PC-3 (cell line): ENCODE measurements at regions not wholly inside any gene's neighbourhood (a gene's known extent, or its start where the extent isn't known, plus 50 kb on each side); places are given as distances from the start of the nearest gene placed in this dataset.

Source experiments
- ATAC-seq: fragments of 200-7000 bp; cut with Tn5 transposase; 2 replicates; pipeline ENCODE4 v1.9.1; 2020; ENCODE audit warnings: mild to moderate bottlenecking, moderate library complexity
- BruUV-seq: library from RNA; stranded (reverse); fragments of 400-500 nt; replicated peaks from 2 replicates; lab custom pipeline; 2021; lab: Mats Ljungman, UMichigan
- CTCF ChIA-PET: fragments of 300-600 bp; sonication (Branson Sonifier 250); formaldehyde crosslinking; loops from one replicate; lab custom pipeline; 2022; ENCODE audit warnings: antibody characterized with exemption; lab: Charles Lee
- POLR2A ChIA-PET: fragments of 300-600 bp; sonication (Branson Sonifier 250); formaldehyde crosslinking; loops from one replicate; lab custom pipeline; 2022; ENCODE audit warnings: antibody characterized with exemption; ENCODE audit not compliant: unreplicated experiment; lab: Charles Lee
- DNase-seq: peaks from one replicate; pipeline ENCODE4 v3.0.0-alpha.2; 2015
- H2AFZ ChIP-seq: fragments of 300-600 bp; sonication (generic); 2 replicates; pipeline ENCODE4 v1.6.0; 2016; ENCODE audit warnings: antibody characterized with exemption, low read length
- H3F3A ChIP-seq: fragments of 300-600 bp; sonication (generic); one replicate; pipeline ENCODE4 v1.6.0; 2017; ENCODE audit warnings: antibody characterized with exemption, low read length, control low read depth, mild to moderate bottlenecking; ENCODE audit not compliant: unreplicated experiment
- H3K27ac ChIP-seq: fragments of 300-600 bp; sonication (generic); 2 replicates; pipeline ENCODE4 v1.5.1; 2016; ENCODE audit warnings: mild to moderate bottlenecking, low read length
- H3K27me3 ChIP-seq: fragments of 300-600 bp; sonication (generic); 2 replicates; pipeline ENCODE4 v1.6.1; 2016; ENCODE audit warnings: low read length, mixed read lengths
- H3K36me3 ChIP-seq: fragments of 300-600 bp; sonication (generic); 2 replicates; pipeline ENCODE4 v1.6.1; 2016; ENCODE audit warnings: low read depth, mixed run types, low read length, mixed read lengths
- H3K4me1 ChIP-seq: fragments of 300-600 bp; sonication (generic); 2 replicates; pipeline ENCODE4 v1.5.1; 2016; ENCODE audit warnings: low read length; ENCODE audit not compliant: insufficient read depth
- H3K4me2 ChIP-seq: fragments of 300-600 bp; sonication (generic); 2 replicates; pipeline ENCODE4 v1.6.0; 2016; ENCODE audit warnings: low read length
- H3K4me3 ChIP-seq: fragments of 300-600 bp; sonication (generic); 2 replicates; pipeline ENCODE4 v1.5.1; 2016; ENCODE audit warnings: mild to moderate bottlenecking, low read length, mixed read lengths
- H3K79me2 ChIP-seq: fragments of 300-600 bp; sonication (generic); 2 replicates; pipeline ENCODE4 v1.6.1; 2017; ENCODE audit warnings: low read length, mixed read lengths
- H3K9ac ChIP-seq: fragments of 300-600 bp; sonication (generic); 2 replicates; pipeline ENCODE4 v1.6.0; 2016; ENCODE audit warnings: mild to moderate bottlenecking, low read length
- H3K9me2 ChIP-seq: fragments of 300-600 bp; sonication (generic); replicated peaks from 2 replicates; pipeline ENCODE4 v1.6.1; 2016; ENCODE audit warnings: mixed run types, low read length, mixed read lengths
- H3K9me3 ChIP-seq: fragments of 300-600 bp; sonication (generic); 2 replicates; pipeline ENCODE4 v1.6.1; 2016; ENCODE audit warnings: low read length, mixed read lengths
- H4K20me1 ChIP-seq: fragments of 300-600 bp; sonication (generic); 2 replicates; pipeline ENCODE4 v1.6.1; 2016; ENCODE audit warnings: low read length, mixed read lengths
- CTCF ChIP-seq: fragments of 300-600 bp; sonication (generic); conservative IDR thresholded peaks from 2 replicates; pipeline ENCODE4 v1.5.1; 2017; ENCODE audit warnings: antibody characterized with exemption, low read depth, mild to moderate bottlenecking, low read length
- EZH2 ChIP-seq: fragments of 300-600 bp; sonication (generic); IDR thresholded peaks from one replicate; pipeline ENCODE4 v1.6.1; 2017; ENCODE audit warnings: antibody characterized with exemption, mild to moderate bottlenecking, low read length; ENCODE audit not compliant: unreplicated experiment
- EZH2phosphoT487 ChIP-seq: fragments of 300-600 bp; sonication (generic); IDR thresholded peaks from 2 replicates; pipeline ENCODE4 v1.6.1; 2018; ENCODE audit warnings: mild to moderate bottlenecking, antibody characterized with exemption, low read length, borderline replicate concordance
- intact Hi-C: fragments of 100-400 bp; cut with micrococcal nuclease; formaldehyde crosslinking; loops from 2 replicates; pipeline ENCODE4 v1.9.0; 2023

- Histone ChIP-seq H3K9me2 (no peaks in the 10 kb centered on the region), H3K4me2 (no peak overlapping the region), H3K27me3 (no peaks in the 10 kb centered on the region), H3K27ac (no peak overlapping the region), H3K9ac (no peak overlapping the region), H3K36me3 (no peaks in the 10 kb centered on the region), H3K9me3 (no peaks in the 10 kb centered on the region), H3K4me3 (no peak overlapping the region), H3K4me1 (no peaks in the 10 kb centered on the region), H3K79me2 (no peaks in the 10 kb centered on the region), H2AFZ (no peak overlapping the region), H3F3A (no peaks in the 10 kb centered on the region), H4K20me1 (no peaks in the 10 kb centered on the region)
- intact Hi-C loops, result no loop called here
- DNase-seq, result no peak
- ChIA-PET CTCF (no interaction called here), POLR2A (no interaction called here)
- no TSS peak for BruUV-seq
- TF ChIP-seq EZH2 (no peak), CTCF (no peak), EZH2phosphoT487 (no peak)
- no peak for ATAC-seq
Measured at GRCh38 chr7:85602196-85602595, 415.3 kb upstream of the SEMA3D start.

- no TSS peak for BruUV-seq
- no peaks in the 10 kb centered on the region for H3F3A ChIP-seq
- no peaks in the 10 kb centered on the region for H3K9me3 ChIP-seq
- DNase-seq (no peak), ATAC-seq (no peak)
- intact Hi-C loops, result no loop called here
- TF ChIP-seq EZH2, result no peak
- no peak for TF ChIP-seq CTCF
- no peak for TF ChIP-seq EZH2phosphoT487
- ChIA-PET CTCF (no interaction called here), POLR2A (no interaction called here)
- H3K79me2 ChIP-seq, result no peaks in the 10 kb centered on the region
- H3K9ac ChIP-seq, result no peak overlapping the region
- H3K36me3 ChIP-seq, result no peaks in the 10 kb centered on the region
- H4K20me1 ChIP-seq, result no peaks in the 10 kb centered on the region
- H3K27ac ChIP-seq, result no peak overlapping the region
- H2AFZ ChIP-seq, result no peak overlapping the region
- H3K27me3 ChIP-seq, result no peaks in the 10 kb centered on the region
- H3K4me3 ChIP-seq, result no peak overlapping the region
- H3K9me2 ChIP-seq, result no peaks in the 10 kb centered on the region
- no peak overlapping the region for H3K4me2 ChIP-seq
- peaks cover 8% of the 10 kb centered on the region for H3K4me1 ChIP-seq
Measured at GRCh38 chr7:85600395-85600794, 413.5 kb upstream of the SEMA3D start.

GRCh38 chr7:85596827-85597226 is 410.0 kb upstream of the SEMA3D start:
- Histone ChIP-seq H3K4me2 (no peak overlapping the region), H3K4me1 (peaks cover 16% of the 10 kb centered on the region), H3K9ac (no peak overlapping the region), H3K4me3 (no peak overlapping the region), H2AFZ (no peak overlapping the region), H3K9me2 (no peaks in the 10 kb centered on the region), H4K20me1 (no peaks in the 10 kb centered on the region), H3K27me3 (no peaks in the 10 kb centered on the region), H3K79me2 (no peaks in the 10 kb centered on the region), H3K9me3 (no peaks in the 10 kb centered on the region), H3F3A (no peaks in the 10 kb centered on the region), H3K27ac (no peak overlapping the region), H3K36me3 (no peaks in the 10 kb centered on the region)
- no peak for TF ChIP-seq EZH2phosphoT487
- TF ChIP-seq EZH2, result no peak
- TF ChIP-seq CTCF, result no peak
- intact Hi-C loops, result no loop called here
- BruUV-seq, result no TSS peak
- DNase-seq (no peak), ATAC-seq (no peak)
- CTCF ChIA-PET, result no interaction called here
- POLR2A ChIA-PET, result no interaction called here
